PC-9 (cell line): ENCODE measurements at regions not wholly inside any gene's neighbourhood (a gene's known extent, or its start where the extent isn't known, plus 50 kb on each side); places are given as distances from the start of the nearest gene placed in this dataset.

Experiments
- BruUV-seq: library from RNA; stranded (reverse); fragments of 400-500 nt; replicated peaks from 2 replicates; lab custom pipeline; 2021; lab: Mats Ljungman, UMichigan
- CTCF ChIA-PET: fragments of 300-600 bp; sonication (Branson Sonifier 250); formaldehyde crosslinking; loops from one replicate; lab custom pipeline; 2022; ENCODE audit warnings: antibody characterized with exemption; lab: Charles Lee
- POLR2A ChIA-PET: fragments of 300-600 bp; sonication (Branson Sonifier 250); formaldehyde crosslinking; loops from one replicate; lab custom pipeline; 2022; ENCODE audit warnings: antibody characterized with exemption; ENCODE audit not compliant: unreplicated experiment; lab: Charles Lee
- DNase-seq, 2 experiments: peaks; one replicate each; pipeline versions ENCODE4 v3.0.0 to v3.0.0-alpha.2; 2015 to 2022; ENCODE audit warnings: mixed read lengths in 1 of 2
- H2AFZ ChIP-seq: fragments of 200-600 bp; sonication (generic); 2 replicates; pipeline ENCODE4 v1.8.1; 2017; ENCODE audit warnings: antibody characterized with exemption
- H3F3A ChIP-seq: fragments of 200-600 bp; sonication (generic); 2 replicates; pipeline ENCODE4 v1.8.1; 2017; ENCODE audit warnings: antibody characterized with exemption, mild to moderate bottlenecking, low read depth; ENCODE audit not compliant: insufficient read depth
- H3K27ac ChIP-seq: fragments of 200-600 bp; sonication (generic); 2 replicates; pipeline ENCODE4 v1.6.1; 2016; ENCODE audit warnings: mixed run types
- H3K27me3 ChIP-seq: fragments of 200-600 bp; sonication (generic); 2 replicates; pipeline ENCODE4 v1.6.1; 2016; ENCODE audit warnings: low read depth, mixed run types; ENCODE audit not compliant: insufficient read depth
- H3K36me3 ChIP-seq: fragments of 200-600 bp; sonication (generic); 2 replicates; pipeline ENCODE4 v1.6.1; 2016; ENCODE audit warnings: low read depth, mixed run types
- H3K4me1 ChIP-seq: fragments of 200-600 bp; sonication (generic); replicated peaks from 2 replicates; pipeline ENCODE4 v1.6.1; 2016; ENCODE audit warnings: mixed run types; ENCODE audit not compliant: insufficient read depth
- H3K4me2 ChIP-seq: fragments of 200-600 bp; sonication (generic); 2 replicates; pipeline ENCODE4 v1.6.1; 2017; ENCODE audit warnings: mixed run types
- H3K4me3 ChIP-seq: fragments of 200-600 bp; sonication (generic); 2 replicates; pipeline ENCODE4 v1.6.1; 2016; ENCODE audit warnings: mixed run types
- H3K79me2 ChIP-seq: fragments of 200-600 bp; sonication (generic); 2 replicates; pipeline ENCODE4 v1.6.1; 2017; ENCODE audit warnings: low read depth, mixed run types
- H3K9me2 ChIP-seq: fragments of 200-600 bp; sonication (generic); 2 replicates; pipeline ENCODE4 v1.8.1; 2017; ENCODE audit warnings: mild to moderate bottlenecking; ENCODE audit not compliant: insufficient read depth
- H3K9me3 ChIP-seq: fragments of 200-600 bp; sonication (generic); 2 replicates; pipeline ENCODE4 v1.8.1; 2016; ENCODE audit warnings: low read depth; ENCODE audit not compliant: insufficient read depth
- H4K20me1 ChIP-seq: fragments of 200-600 bp; sonication (generic); 2 replicates; pipeline ENCODE4 v1.8.1; 2017; ENCODE audit not compliant: insufficient read depth
- CTCF ChIP-seq: fragments of 200-600 bp; sonication (generic); conservative IDR thresholded peaks from 2 replicates; pipeline ENCODE4 v1.6.1; 2017; ENCODE audit warnings: mixed run types, antibody characterized with exemption, mild to moderate bottlenecking, moderate library complexity
- EZH2 ChIP-seq: fragments of 200-600 bp; sonication (generic); IDR thresholded peaks from 2 replicates; pipeline ENCODE4 v1.8.0; 2017; ENCODE audit warnings: antibody characterized with exemption, low read depth
- intact Hi-C: fragments of 100-400 bp; cut with micrococcal nuclease; formaldehyde crosslinking; loops from one replicate; pipeline ENCODE4 v1.10.0; 2022; ENCODE audit not compliant: unreplicated experiment

- Histone ChIP-seq H3K9me2 (no peaks in the 10 kb centered on the region), H3F3A (no peaks in the 10 kb centered on the region), H3K27ac (no peak overlapping the region), H3K4me1 (no peaks in the 10 kb centered on the region), H3K79me2 (no peaks in the 10 kb centered on the region), H3K27me3 (no peaks in the 10 kb centered on the region), H3K4me3 (no peak overlapping the region), H3K9me3 (no peaks in the 10 kb centered on the region), H4K20me1 (no peaks in the 10 kb centered on the region), H2AFZ (no peak overlapping the region), H3K4me2 (no peak overlapping the region), H3K36me3 (no peaks in the 10 kb centered on the region)
- intact Hi-C loops: no loop called here
- CTCF ChIA-PET: no interaction called here
- POLR2A ChIA-PET: no interaction called here
- no peak for DNase-seq
- TF ChIP-seq EZH2: no peak
- TF ChIP-seq CTCF: no peak
- no TSS peak for BruUV-seq
These were observed 536.5 kb upstream of the GRIA1 start for GRCh38 chr5:152953788-152954483.

GRCh38 chr5:152956943-152957613, 533.4 kb upstream of the GRIA1 start:
- no peaks in the 10 kb centered on the region for H3K79me2 ChIP-seq
- H3K27me3 ChIP-seq: no peaks in the 10 kb centered on the region
- H4K20me1 ChIP-seq: no peaks in the 10 kb centered on the region
- H2AFZ ChIP-seq: no peak overlapping the region
- BruUV-seq: no TSS peak
- DNase-seq: no peak
- no peaks in the 10 kb centered on the region for H3K4me1 ChIP-seq
- ChIA-PET POLR2A (no interaction called here), CTCF (no interaction called here)
- no peak for TF ChIP-seq EZH2
- TF ChIP-seq CTCF: no peak
- H3K9me2 ChIP-seq: no peaks in the 10 kb centered on the region
- H3K9me3 ChIP-seq: no peaks in the 10 kb centered on the region
- H3K36me3 ChIP-seq: no peaks in the 10 kb centered on the region
- no peak overlapping the region for H3K4me2 ChIP-seq
- no peaks in the 10 kb centered on the region for H3F3A ChIP-seq
- H3K27ac ChIP-seq: no peak overlapping the region
- no peak overlapping the region for H3K4me3 ChIP-seq
- intact Hi-C loops: no loop called here

GRCh38 chr5:152978141-152978835, 512.2 kb upstream of the GRIA1 start:
- POLR2A ChIA-PET: no interaction called here
- no TSS peak for BruUV-seq
- no peak overlapping the region for H3K4me2 ChIP-seq
- H2AFZ ChIP-seq: no peak overlapping the region
- H3K79me2 ChIP-seq: no peaks in the 10 kb centered on the region
- H4K20me1 ChIP-seq: no peaks in the 10 kb centered on the region
- TF ChIP-seq CTCF (no peak), EZH2 (no peak)
- H3K9me3 ChIP-seq: no peaks in the 10 kb centered on the region
- no peaks in the 10 kb centered on the region for H3K27me3 ChIP-seq
- no peak for DNase-seq
- H3K36me3 ChIP-seq: no peaks in the 10 kb centered on the region
- no peak overlapping the region for H3K27ac ChIP-seq
- H3K4me1 ChIP-seq: no peaks in the 10 kb centered on the region
- no peaks in the 10 kb centered on the region for H3F3A ChIP-seq
- CTCF ChIA-PET: no interaction called here
- no peak overlapping the region for H3K4me3 ChIP-seq
- intact Hi-C loops: no loop called here
- H3K9me2 ChIP-seq: no peaks in the 10 kb centered on the region
